IMR-90 (cell line): ENCODE measurements at regions not wholly inside any gene's neighbourhood (a gene's known extent, or its start where the extent isn't known, plus 50 kb on each side); places are given as distances from the start of the nearest gene placed in this dataset.

ENCODE experiments used
- ATAC-seq: fragments of 200-7000 bp; cut with Tn5 transposase; 2 replicates; pipeline ENCODE4 v1.9.1; 2020; ENCODE audit warnings: low read depth, mild to moderate bottlenecking, moderate library complexity
- BruUV-seq: library from RNA; stranded (reverse); fragments of 400-500 nt; replicated peaks from 2 replicates; lab custom pipeline; 2021; lab: Mats Ljungman, UMichigan
- CTCF ChIA-PET: fragments of 300-600 bp; formaldehyde crosslinking; extraction: SDS; loops from one replicate; lab custom pipeline; 2021; ENCODE audit warnings: antibody characterized with exemption; lab: Yijun Ruan, JAX
- POLR2A ChIA-PET: fragments of 300-600 bp; sonication (Branson Sonifier 250); formaldehyde crosslinking; loops from one replicate; lab custom pipeline; 2022; ENCODE audit warnings: antibody characterized with exemption; ENCODE audit not compliant: unreplicated experiment; lab: Charles Lee
- DNase-seq: peaks from one replicate; pipeline ENCODE4 v3.0.0; 2013
- H2AFZ ChIP-seq: replicated peaks from 2 replicates; pipeline ENCODE3; 2013; ENCODE audit warnings: low read length, mild to moderate bottlenecking; ENCODE audit not compliant: poor library complexity
- H2AK5ac ChIP-seq: 2 replicates; pipeline ENCODE4 v1.6.1; 2013; ENCODE audit warnings: low read depth, low read length, inconsistent platforms
- H2AK9ac ChIP-seq: replicated peaks from 2 replicates; pipeline ENCODE3; 2013; ENCODE audit warnings: mild to moderate bottlenecking, low read depth, low read length, moderate library complexity; ENCODE audit not compliant: poor library complexity
- H2BK120ac ChIP-seq: 2 replicates; pipeline ENCODE4 v1.6.1; 2013; ENCODE audit warnings: low read depth, low read length, inconsistent platforms
- H2BK15ac ChIP-seq: 3 replicates; pipeline ENCODE4 v1.6.1; 2013; ENCODE audit warnings: low read depth, low read length, inconsistent platforms
- H2BK20ac ChIP-seq: 2 replicates; pipeline ENCODE4 v1.6.1; 2013; ENCODE audit warnings: low read depth, mild to moderate bottlenecking, inconsistent platforms, low read length, moderate library complexity
- H2BK5ac ChIP-seq: 2 replicates; pipeline ENCODE4 v1.6.1; 2013; ENCODE audit warnings: mild to moderate bottlenecking, low read depth, low read length, inconsistent platforms; ENCODE audit not compliant: poor library complexity, severe bottlenecking
- H3K14ac ChIP-seq: replicated peaks from 2 replicates; pipeline ENCODE4 v1.6.1; 2013; ENCODE audit warnings: low read depth, low read length, inconsistent platforms
- H3K18ac ChIP-seq: 2 replicates; pipeline ENCODE4 v1.6.1; 2013; ENCODE audit warnings: low read depth, low read length, control low read depth
- H3K23ac ChIP-seq: 2 replicates; pipeline ENCODE4 v1.6.1; 2013; ENCODE audit warnings: low read depth, low read length, inconsistent platforms
- H3K27ac ChIP-seq: 2 replicates; pipeline ENCODE4 v1.5.1; 2013; ENCODE audit warnings: mild to moderate bottlenecking, control low read depth, low read length; ENCODE audit not compliant: insufficient read depth
- H3K27me3 ChIP-seq: 2 replicates; pipeline ENCODE4 v1.6.1; 2013; ENCODE audit warnings: low read length; ENCODE audit not compliant: control insufficient read depth, insufficient read depth
- H3K36me3 ChIP-seq: 2 replicates; pipeline ENCODE4 v1.6.1; 2013; ENCODE audit warnings: low read length, mixed read lengths; ENCODE audit not compliant: control insufficient read depth, insufficient read depth
- H3K4ac ChIP-seq: 2 replicates; pipeline ENCODE4 v1.6.1; 2013; ENCODE audit warnings: low read depth, low read length, inconsistent platforms
- H3K4me1 ChIP-seq: 2 replicates; pipeline ENCODE4 v1.6.1; 2013; ENCODE audit warnings: low read length, mixed read lengths; ENCODE audit not compliant: control insufficient read depth, insufficient read depth
- H3K4me2 ChIP-seq: 2 replicates; pipeline ENCODE4 v1.6.1; 2013; ENCODE audit warnings: low read depth, mild to moderate bottlenecking, control low read depth, low read length, moderate library complexity
- H3K4me3 ChIP-seq: 2 replicates; pipeline ENCODE4 v1.5.1; 2013; ENCODE audit warnings: low read depth, mild to moderate bottlenecking, control low read depth, low read length, moderate library complexity; ENCODE audit not compliant: insufficient read depth
- H3K56ac ChIP-seq: 2 replicates; pipeline ENCODE4 v1.6.1; 2013; ENCODE audit warnings: low read length, inconsistent platforms; ENCODE audit not compliant: insufficient read depth; ENCODE audit errors: extremely low read depth
- H3K79me1 ChIP-seq, 2 experiments: 2 replicates each; pipeline ENCODE4 v1.6.1; 2013; ENCODE audit warnings: low read length in 2 of 2, inconsistent platforms in 1 of 2, low read depth in 1 of 2
- H3K9ac ChIP-seq: 2 replicates; pipeline ENCODE4 v1.6.1; 2013; ENCODE audit warnings: low read depth, low read length, control low read depth
- H3K9me1 ChIP-seq: 2 replicates; pipeline ENCODE4 v1.6.1; 2013; ENCODE audit warnings: low read length, inconsistent platforms; ENCODE audit not compliant: insufficient read depth
- H3K9me3 ChIP-seq: 2 replicates; pipeline ENCODE4 v1.6.1; 2013; ENCODE audit warnings: low read length; ENCODE audit not compliant: control insufficient read depth, insufficient read depth
- H4K20me1 ChIP-seq: 2 replicates; pipeline ENCODE4 v1.6.1; 2013; ENCODE audit warnings: low read length, inconsistent platforms; ENCODE audit not compliant: insufficient read depth
- H4K5ac ChIP-seq: 2 replicates; pipeline ENCODE4 v1.6.1; 2013; ENCODE audit warnings: mild to moderate bottlenecking, low read depth, low read length, control low read depth
- H4K8ac ChIP-seq, 2 experiments: 2 replicates each; pipeline ENCODE4 v1.6.1; 2013; ENCODE audit warnings: low read depth in 2 of 2, low read length in 2 of 2, control low read depth in 1 of 2, inconsistent platforms in 1 of 2
- H4K91ac ChIP-seq: 2 replicates; pipeline ENCODE4 v1.6.1; 2013; ENCODE audit warnings: low read depth, low read length, inconsistent platforms; ENCODE audit not compliant: insufficient read depth
- BHLHE40 ChIP-seq: fragments of 150-350 bp; IDR thresholded peaks from 2 replicates; pipeline ENCODE4 v1.6.1; 2016; ENCODE audit warnings: mild to moderate bottlenecking, low read depth, low read length
- CEBPB ChIP-seq: IDR thresholded peaks from 2 replicates; pipeline ENCODE4 v1.6.1; 2012; ENCODE audit warnings: low read depth, low read length, improper control_type of control experiment
- CHD1 ChIP-seq: IDR thresholded peaks from 2 replicates; pipeline ENCODE4 v1.6.1; 2012; ENCODE audit warnings: low read depth, low read length, improper control_type of control experiment
- CTCF ChIP-seq: conservative IDR thresholded peaks from 2 replicates; pipeline ENCODE4 v1.5.1; 2012; ENCODE audit warnings: mild to moderate bottlenecking, low read depth, low read length, improper control_type of control experiment
- ELK1 ChIP-seq: fragments of 150-350 bp; IDR thresholded peaks from 2 replicates; pipeline ENCODE4 v1.6.1; 2016; ENCODE audit warnings: low read depth, mild to moderate bottlenecking, low read length, moderate library complexity, borderline replicate concordance
- FOS ChIP-seq: fragments of 150-350 bp; IDR thresholded peaks from 2 replicates; pipeline ENCODE4 v1.6.1; 2016; ENCODE audit warnings: low read depth, low read length
- MAFK ChIP-seq: IDR thresholded peaks from 2 replicates; pipeline ENCODE4 v1.6.1; 2012; ENCODE audit warnings: low read depth, low read length, improper control_type of control experiment
- MAZ ChIP-seq: IDR thresholded peaks from 2 replicates; pipeline ENCODE4 v1.6.1; 2012; ENCODE audit warnings: low read depth, mild to moderate bottlenecking, low read length, improper control_type of control experiment, moderate library complexity, borderline replicate concordance
- MXI1 ChIP-seq: IDR thresholded peaks from 2 replicates; pipeline ENCODE4 v1.6.1; 2012; ENCODE audit warnings: low read depth, mild to moderate bottlenecking, low read length, moderate library complexity, borderline replicate concordance
- NFE2L2 ChIP-seq: fragments of 150-350 bp; IDR thresholded peaks from 2 replicates; pipeline ENCODE4 v1.6.1; 2016; ENCODE audit warnings: low read depth, mild to moderate bottlenecking, low read length
- POLR2A ChIP-seq: IDR thresholded peaks from 2 replicates; pipeline ENCODE4 v1.6.1; 2012; ENCODE audit warnings: mild to moderate bottlenecking, low read depth, low read length
- RAD21 ChIP-seq: IDR thresholded peaks from 2 replicates; pipeline ENCODE4 v1.6.1; 2012; ENCODE audit warnings: low read length, improper control_type of control experiment
- RCOR1 ChIP-seq: IDR thresholded peaks from 2 replicates; pipeline ENCODE4 v1.6.1; 2012; ENCODE audit warnings: mild to moderate bottlenecking, low read length, improper control_type of control experiment; ENCODE audit not compliant: insufficient replicate concordance
- RFX5 ChIP-seq: IDR thresholded peaks from 2 replicates; pipeline ENCODE4 v1.8.0; 2012; ENCODE audit warnings: low read depth, mild to moderate bottlenecking, low read length, moderate library complexity
- SMC3 ChIP-seq: fragments of 150-350 bp; IDR thresholded peaks from 2 replicates; pipeline ENCODE4 v1.6.1; 2016; ENCODE audit warnings: low read depth, mild to moderate bottlenecking, antibody characterized with exemption, low read length, moderate library complexity
- WGBS, 2 experiments: methylation state at CpG; one replicate each; pipeline versions ENCODE4 v1.1.5 to v1.1.7; 2013; ENCODE audit warnings: missing lambda C conversion rate in 2 of 2; ENCODE audit not compliant: insufficient read length in 1 of 2; ENCODE audit errors: extremely low coverage in 2 of 2; 5-methylcytosine and 5-hydroxymethylcytosine counted together
- dilution Hi-C: fragments of 300-500 bp; cut with HindIII; formaldehyde crosslinking; loops from one replicate; pipeline ENCODE4 v1.14.3; 2018; ENCODE audit warnings: low sequenced_read_pairs; ENCODE audit not compliant: unreplicated experiment
- in situ Hi-C: fragments of 300-500 bp; cut with MboI; formaldehyde crosslinking; loops from 3 replicates; pipeline ENCODE4 v1.14.3; 2019; ENCODE audit warnings: low sequenced_read_pairs, inconsistent platforms, mixed read lengths
- intact Hi-C: fragments of 100-400 bp; cut with micrococcal nuclease; formaldehyde crosslinking; loops from 2 replicates; pipeline ENCODE4 v1.10.0; 2022
- TF ChIP-seq, protein P1 (sequence below): fragments of 150-350 bp; IDR thresholded peaks from 2 replicates; pipeline ENCODE4 v1.6.1; 2017; ENCODE audit warnings: mild to moderate bottlenecking, antibody characterized with exemption, low read length, low read depth

DNA sequence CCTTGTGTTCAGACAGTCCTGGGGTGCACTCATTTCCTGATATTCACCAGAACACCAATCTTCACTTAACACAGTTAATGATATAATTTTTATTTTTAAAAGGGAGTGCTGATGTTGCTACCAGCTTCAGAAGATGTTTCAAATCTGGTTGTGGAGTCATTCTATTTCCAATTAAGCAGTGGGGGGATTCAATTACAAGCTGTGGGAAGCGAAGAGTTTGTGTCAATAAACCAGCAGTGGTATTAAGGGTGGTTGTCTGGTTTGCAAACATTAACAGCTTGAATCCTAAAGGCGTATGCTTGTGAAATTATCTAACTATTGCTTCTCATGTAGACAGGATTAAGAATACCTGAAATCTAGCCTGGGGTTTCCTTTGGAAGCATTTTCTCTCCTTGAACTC lies 1637.5 kb upstream of the GOT2 start:
- no peak overlapping the region for H2AK5ac ChIP-seq
- H3K4me3 ChIP-seq = no peak overlapping the region
- no peak overlapping the region for H2BK15ac ChIP-seq
- H4K8ac ChIP-seq = no peak overlapping the region
- ChIA-PET CTCF (no interaction called here), POLR2A (no interaction called here)
- no peaks in the 10 kb centered on the region for H3K27me3 ChIP-seq
- no peak overlapping the region for H2AFZ ChIP-seq
- no peak overlapping the region for H3K18ac ChIP-seq
- peaks cover 6% of the 10 kb centered on the region for H3K9me3 ChIP-seq
- H3K56ac ChIP-seq = no peak overlapping the region
- no peak overlapping the region for H3K14ac ChIP-seq
- no peak overlapping the region for H2BK5ac ChIP-seq
- H3K9ac ChIP-seq = no peak overlapping the region
- no CpG with 5 or more reads among the region's 2 CpGs for WGBS, 2 experiments
- no peak overlapping the region for H2BK120ac ChIP-seq
- intact Hi-C loops (no loop called here), in situ Hi-C loops (no loop called here), dilution Hi-C loops (no loop called here)
- BruUV-seq = no TSS peak
- H3K79me1 ChIP-seq = no peaks in the 10 kb centered on the region
- H2AK9ac ChIP-seq = no peak overlapping the region
- TF ChIP-seq RAD21 (no peak), ELK1 (no peak), NFE2L2 (no peak), MAZ (no peak), SMC3 (no peak), POLR2A (no peak), CEBPB (no peak), MAFK (no peak), CHD1 (no peak), FOS (no peak), BHLHE40 (no peak), RFX5 (no peak), MXI1 (no peak), RCOR1 (no peak), CTCF (no peak)
- TF ChIP-seq, protein P1, sequence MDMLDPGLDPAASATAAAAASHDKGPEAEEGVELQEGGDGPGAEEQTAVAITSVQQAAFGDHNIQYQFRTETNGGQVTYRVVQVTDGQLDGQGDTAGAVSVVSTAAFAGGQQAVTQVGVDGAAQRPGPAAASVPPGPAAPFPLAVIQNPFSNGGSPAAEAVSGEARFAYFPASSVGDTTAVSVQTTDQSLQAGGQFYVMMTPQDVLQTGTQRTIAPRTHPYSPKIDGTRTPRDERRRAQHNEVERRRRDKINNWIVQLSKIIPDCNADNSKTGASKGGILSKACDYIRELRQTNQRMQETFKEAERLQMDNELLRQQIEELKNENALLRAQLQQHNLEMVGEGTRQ = no peak
- no peaks in the 10 kb centered on the region for H3K9me1 ChIP-seq
- ATAC-seq = no peak
- no peak for DNase-seq
- no peaks in the 10 kb centered on the region for H3K4me1 ChIP-seq
- no peak overlapping the region for H3K23ac ChIP-seq
- no peak overlapping the region for H4K91ac ChIP-seq
- no peaks in the 10 kb centered on the region for H3K36me3 ChIP-seq
- no peak overlapping the region for H2BK20ac ChIP-seq
- H3K4me2 ChIP-seq = no peak overlapping the region
- H3K4ac ChIP-seq = no peak overlapping the region
- no peak overlapping the region for H4K5ac ChIP-seq
- no peak overlapping the region for H3K27ac ChIP-seq
- H4K20me1 ChIP-seq = no peaks in the 10 kb centered on the region
